Prostate gland (tissue), 2 donors: ENCODE measurements at regions not wholly inside any gene's neighbourhood (a gene's known extent, or its start where the extent isn't known, plus 50 kb on each side); places are given as distances from the start of the nearest gene placed in this dataset.

Source experiments
- CTCF ChIP-seq, 4 experiments: fragments of 200-600 bp in 2 of 4; fragments of 450-650 bp in 2 of 4; sonication (generic) in 2 of 4; IDR thresholded peaks; 1 replicate in 3 of 4; 2 replicates in 1 of 4; pipeline ENCODE4 v1.5.1; 2016 to 2019; ENCODE audit warnings: antibody characterized with exemption in 4 of 4, mild to moderate bottlenecking in 2 of 4, moderate library complexity in 2 of 4
- POLR2A ChIP-seq: fragments of 450-650 bp; IDR thresholded peaks from one replicate; pipeline ENCODE4 v1.6.1; 2016; ENCODE audit warnings: antibody characterized with exemption, mild to moderate bottlenecking
- POLR2AphosphoS5 ChIP-seq: sonication (generic); formaldehyde crosslinking; IDR thresholded peaks from one replicate; pipeline ENCODE4 v1.6.1; 2017; ENCODE audit warnings: antibody characterized with exemption

- TF ChIP-seq POLR2AphosphoS5 (no peak), CTCF (IDR thresholded peaks at IDR 0.05) (no peak), POLR2A (no peak)
Measured at GRCh38 chr10:4543938-4544533, 282.0 kb upstream of the AKR1E2 start.
